ENCODE measurements at regions not wholly inside any gene's neighbourhood (a gene's known extent, or its start where the extent isn't known, plus 50 kb on each side); places are given as distances from the start of the nearest gene placed in this dataset.
"Not testable (repeated sequence)": the region's sequence is repeated elsewhere in the genome, so short reads cannot be mapped to it uniquely, and the experiment has no call there.

DNA sequence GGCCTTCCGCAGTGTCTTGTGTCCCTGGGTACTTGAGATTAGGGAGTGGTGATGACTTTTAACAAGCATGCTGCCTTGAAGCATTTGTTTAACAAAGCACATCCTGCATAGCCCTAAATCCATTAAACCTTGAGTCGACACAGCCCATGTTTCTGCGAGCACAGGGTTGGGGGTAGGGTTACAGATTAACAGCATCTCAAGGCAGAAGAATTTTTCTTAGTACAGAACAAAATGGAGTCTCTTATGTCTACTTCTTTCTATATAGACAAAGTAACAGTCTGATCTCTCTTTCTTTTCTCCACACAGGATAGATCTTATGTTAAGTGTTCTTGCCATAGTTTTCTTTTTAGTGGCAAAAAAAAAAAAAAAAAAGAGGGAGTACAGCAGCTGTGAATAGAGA, 70.2 kb upstream of the SNX9 start:
- not testable (repeated sequence) for TF ChIP-seq BACH2 (CRISPR knock-in tag; IDR thresholded peaks at IDR 0.05; ENCODE audit: borderline replicate concordance); ZFP30 (CRISPR knock-in tag; IDR thresholded peaks at IDR 0.05); PATZ1 (CRISPR knock-in tag; IDR thresholded peaks at IDR 0.05; ENCODE audit: borderline replicate concordance); OSR1 (CRISPR knock-in tag; IDR thresholded peaks at IDR 0.05); RARB (CRISPR knock-in tag; IDR thresholded peaks at IDR 0.05); POU6F1 (CRISPR knock-in tag; IDR thresholded peaks at IDR 0.05; ENCODE audit: borderline replicate concordance, low read depth); GLIS3 (CRISPR knock-in tag; IDR thresholded peaks at IDR 0.05); ARNTL (CRISPR knock-in tag; IDR thresholded peaks at IDR 0.05; ENCODE audit: borderline replicate concordance, low read depth); TOX (CRISPR knock-in tag; IDR thresholded peaks at IDR 0.05; ENCODE audit: borderline replicate concordance); CSDC2 (CRISPR knock-in tag; IDR thresholded peaks at IDR 0.05)
- TF ChIP-seq, protein P1, sequence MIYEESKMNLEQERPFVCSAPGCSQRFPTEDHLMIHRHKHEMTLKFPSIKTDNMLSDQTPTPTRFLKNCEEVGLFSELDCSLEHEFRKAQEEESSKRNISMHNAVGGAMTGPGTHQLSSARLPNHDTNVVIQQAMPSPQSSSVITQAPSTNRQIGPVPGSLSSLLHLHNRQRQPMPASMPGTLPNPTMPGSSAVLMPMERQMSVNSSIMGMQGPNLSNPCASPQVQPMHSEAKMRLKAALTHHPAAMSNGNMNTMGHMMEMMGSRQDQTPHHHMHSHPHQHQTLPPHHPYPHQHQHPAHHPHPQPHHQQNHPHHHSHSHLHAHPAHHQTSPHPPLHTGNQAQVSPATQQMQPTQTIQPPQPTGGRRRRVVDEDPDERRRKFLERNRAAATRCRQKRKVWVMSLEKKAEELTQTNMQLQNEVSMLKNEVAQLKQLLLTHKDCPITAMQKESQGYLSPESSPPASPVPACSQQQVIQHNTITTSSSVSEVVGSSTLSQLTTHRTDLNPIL (CRISPR knock-in tag; IDR thresholded peaks at IDR 0.05; ENCODE audit: low read depth), result not testable (repeated sequence)

All from SK-N-SH treated with all-trans-retinoic acid at 6 μM for 48 hours (cell line).